Mucosa of gallbladder (tissue), 1 donor: ENCODE measurements at regions not wholly inside any gene's neighbourhood (a gene's known extent, or its start where the extent isn't known, plus 50 kb on each side); places are given as distances from the start of the nearest gene placed in this dataset.

Experiments used
- DNase-seq: peaks from one replicate; pipeline ENCODE4 v3.0.0-alpha.2; 2020; ENCODE audit warnings: low spot score
- donor health status: DM: no; HTN: no; CAD: no.

DNA sequence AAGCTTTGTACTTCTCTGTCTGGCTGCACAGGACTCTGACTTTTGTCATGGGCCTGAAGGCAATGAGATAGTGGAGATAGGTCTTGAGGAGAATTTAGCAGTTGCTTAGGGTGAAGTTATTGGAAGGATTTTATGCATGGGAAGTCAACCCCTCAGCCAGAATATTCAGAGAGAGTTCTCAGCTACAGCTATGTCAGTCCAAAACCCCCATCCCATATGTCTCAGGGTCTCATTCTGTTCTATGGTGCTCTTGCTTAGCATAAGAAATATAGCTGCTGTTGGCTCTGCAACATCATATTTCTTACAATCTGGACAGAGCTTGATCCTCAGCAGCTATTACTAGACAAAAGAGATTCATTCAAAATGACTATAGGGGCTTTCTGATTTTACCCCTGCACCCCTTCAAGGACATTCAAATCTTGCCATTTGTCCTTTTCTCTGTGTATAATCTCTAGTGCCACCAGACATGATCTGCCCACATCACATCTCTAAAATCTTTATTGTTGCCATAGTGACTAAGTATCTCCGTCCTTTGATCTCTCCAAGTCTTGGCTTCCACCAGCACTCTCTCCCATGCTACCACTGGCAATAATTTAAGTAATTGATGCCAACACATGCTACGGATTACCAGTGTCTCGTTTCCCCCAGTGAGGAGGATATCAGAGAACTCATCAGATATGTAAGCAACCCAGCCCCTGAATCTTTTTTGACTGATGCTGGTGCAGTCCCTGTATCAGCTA is 327.1 kb upstream of the ISX start:
- no peak for DNase-seq

DNA sequence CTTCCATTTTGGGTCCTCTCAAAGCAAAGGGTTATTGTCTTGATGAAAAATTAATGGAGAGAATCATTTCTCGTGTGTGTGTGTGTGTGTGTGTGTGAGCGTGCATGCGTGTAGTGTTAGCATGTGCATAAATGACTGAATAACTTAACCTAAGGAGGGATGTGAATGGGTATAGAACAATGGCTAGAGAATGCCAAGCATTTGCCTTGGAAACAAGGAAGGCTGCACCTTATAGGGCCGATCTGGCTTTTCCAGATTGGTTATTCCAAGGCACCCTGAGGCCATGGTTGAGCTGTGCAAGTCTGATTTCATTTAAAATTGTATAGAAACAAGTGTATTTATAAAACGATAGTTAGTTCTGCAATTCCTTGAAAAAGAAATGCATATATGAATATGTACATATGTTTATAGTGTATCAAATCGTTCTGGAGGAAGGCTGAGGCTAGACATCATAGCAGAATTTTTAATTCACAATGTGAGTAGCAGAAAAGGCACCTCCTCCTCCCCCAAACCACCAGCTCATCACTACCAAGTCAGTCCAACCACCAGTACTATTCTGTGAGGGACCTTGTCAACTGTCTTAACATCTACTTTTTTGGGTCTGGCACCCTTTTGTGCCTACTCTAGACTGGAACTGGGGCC is 322.7 kb upstream of the ISX start:
- DNase-seq, result no peak

DNA sequence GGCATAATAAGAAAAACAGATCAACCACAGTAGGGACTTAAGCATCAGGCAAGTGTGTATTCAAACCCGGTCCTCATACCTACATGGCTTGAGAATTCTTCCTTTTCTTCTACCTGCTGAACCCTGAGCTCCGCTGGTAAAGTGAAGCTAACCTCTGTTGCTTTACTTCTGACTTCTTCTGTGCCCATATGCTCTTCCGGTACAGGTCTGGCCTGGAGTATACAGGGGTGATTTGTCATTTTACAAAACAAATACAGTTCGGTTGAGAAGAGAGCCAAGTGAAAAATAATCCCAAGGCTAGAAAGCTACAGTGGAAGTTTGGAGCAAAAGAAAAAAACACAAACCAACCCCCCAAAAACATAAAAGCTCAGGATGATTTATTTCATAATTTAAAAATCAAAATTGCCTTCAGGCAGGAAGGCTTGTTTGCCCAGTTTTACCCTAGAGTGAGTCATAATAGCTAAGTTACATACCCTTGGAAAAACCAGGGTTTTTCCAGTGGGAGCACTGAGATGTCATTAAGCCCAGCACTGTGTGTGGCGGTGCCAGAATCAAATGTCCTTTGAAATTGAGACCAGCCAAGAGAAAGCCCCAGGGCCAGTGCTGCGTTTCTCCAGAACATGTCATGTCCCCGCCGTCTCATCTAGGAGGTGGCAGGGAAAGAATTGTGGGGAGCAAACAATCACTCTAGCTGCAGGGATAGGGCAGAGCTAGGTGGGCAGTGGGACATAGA is 305.5 kb upstream of the ISX start:
- DNase-seq, result no peak

DNA sequence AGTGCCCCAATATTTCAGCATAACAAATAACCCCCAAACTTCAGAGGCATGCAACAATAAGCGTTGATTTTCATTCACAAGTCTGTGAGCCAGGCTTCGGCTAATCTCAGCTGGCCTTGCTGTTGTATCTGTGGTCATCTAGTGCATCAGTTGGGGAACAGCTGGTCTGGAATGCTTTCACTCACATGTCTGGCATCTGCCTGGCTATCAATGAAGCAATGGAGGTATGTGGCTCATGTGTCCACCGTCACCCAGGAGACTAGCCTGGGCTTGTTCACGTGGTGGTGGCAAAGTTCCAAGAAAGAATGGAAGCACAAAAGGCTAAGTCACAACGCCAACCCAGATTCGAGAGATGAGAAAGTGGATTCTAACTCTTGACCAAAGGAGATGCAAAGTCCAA is 304.8 kb upstream of the ISX start:
- DNase-seq, result no peak

DNA sequence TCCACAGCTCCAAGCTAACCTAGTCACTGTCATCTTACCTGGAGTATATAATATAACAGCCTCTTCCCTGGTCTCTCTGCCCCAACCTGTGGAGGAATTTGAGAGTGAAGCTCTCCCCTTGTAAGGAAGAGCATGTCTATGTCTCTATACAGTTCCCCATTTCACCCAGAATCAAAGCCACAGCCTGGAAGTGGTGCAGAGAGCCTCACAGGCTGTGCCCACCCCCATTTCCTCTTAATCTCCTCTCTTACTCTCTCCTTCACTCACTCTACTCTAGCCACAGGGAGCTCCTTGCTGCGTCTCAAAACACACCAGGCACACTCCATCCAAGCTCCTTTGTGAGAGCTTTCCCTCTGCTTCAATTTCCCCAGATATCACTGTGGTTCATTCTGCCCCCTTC is 302.5 kb upstream of the ISX start:
- DNase-seq, result no peak

DNA sequence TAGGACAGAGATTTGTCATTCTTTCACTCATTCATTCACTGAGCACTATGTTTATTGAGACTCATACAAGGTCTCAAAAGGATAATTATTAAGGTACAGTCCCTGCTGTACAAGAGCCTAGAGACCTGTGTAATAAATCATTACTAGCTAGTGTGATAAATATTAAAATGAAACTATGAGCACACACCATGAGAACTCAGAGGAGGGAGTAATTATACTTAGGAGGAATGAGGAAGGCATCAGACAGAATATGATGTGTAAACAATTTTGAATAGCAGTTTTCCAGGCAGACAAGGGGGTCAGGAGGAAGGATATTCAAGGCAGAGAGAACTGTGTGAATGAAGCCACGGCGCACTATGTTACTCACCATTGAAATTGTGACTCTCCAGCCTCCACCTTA is 300.8 kb upstream of the ISX start:
- no peak for DNase-seq

DNA sequence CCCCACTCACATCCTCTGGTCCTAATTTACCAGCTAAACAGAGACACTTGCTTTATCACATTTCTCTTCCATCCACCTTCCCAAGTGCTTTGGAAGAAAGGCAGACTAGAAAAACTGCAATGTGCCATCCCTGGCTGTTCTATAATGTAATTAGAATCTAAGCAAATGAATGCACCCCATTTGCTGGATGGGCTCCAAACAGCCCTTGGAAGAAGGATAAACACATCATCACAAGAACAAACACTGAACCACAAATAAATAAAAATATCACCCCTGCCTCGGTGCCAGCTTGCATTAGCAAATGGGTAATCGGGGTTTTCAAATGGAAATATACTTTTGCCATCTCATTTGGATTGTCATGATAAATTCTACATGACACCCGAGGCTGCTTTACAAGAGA is 296.6 kb upstream of the ISX start:
- no peak for DNase-seq

DNA sequence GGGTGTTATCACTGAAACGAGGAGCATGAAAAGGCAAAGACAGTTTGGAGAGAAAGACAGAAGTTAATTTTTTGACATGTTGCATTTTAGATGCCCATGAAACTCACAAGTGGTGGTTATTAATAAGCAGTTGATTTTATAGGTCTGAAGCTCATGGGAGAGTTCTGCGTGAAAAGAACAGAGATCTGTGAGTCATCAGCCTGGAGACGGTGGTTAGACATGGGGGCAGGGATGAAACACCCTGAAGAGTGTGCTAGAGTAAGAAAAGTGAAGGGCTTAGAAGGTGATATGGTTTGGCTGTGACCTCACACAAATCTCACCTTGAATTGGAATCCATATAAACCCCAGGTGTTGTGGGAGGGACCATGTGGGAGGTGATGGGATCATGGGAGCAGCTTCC is 289.1 kb upstream of the ISX start:
- no peak for DNase-seq

DNA sequence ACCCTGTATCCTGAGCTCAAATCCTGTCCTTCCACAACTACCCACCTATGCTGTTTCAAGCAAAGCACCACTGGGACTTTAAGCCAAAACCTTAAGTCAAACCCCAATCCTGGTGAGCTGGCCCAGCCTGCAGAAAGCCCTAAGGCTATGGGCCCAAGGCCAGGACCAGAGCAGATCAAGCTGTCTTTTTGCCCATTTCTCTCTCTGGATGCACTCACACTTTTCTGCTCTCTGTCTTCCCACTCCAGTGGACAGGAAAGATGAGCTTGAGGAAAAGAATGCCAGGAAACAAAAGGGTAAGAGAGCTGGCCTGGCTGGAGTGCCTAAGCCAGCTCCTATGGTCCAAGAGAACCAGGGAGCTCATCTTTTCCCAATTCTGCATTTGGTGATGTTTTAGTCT is 284.3 kb upstream of the ISX start:
- DNase-seq, result no peak

DNA sequence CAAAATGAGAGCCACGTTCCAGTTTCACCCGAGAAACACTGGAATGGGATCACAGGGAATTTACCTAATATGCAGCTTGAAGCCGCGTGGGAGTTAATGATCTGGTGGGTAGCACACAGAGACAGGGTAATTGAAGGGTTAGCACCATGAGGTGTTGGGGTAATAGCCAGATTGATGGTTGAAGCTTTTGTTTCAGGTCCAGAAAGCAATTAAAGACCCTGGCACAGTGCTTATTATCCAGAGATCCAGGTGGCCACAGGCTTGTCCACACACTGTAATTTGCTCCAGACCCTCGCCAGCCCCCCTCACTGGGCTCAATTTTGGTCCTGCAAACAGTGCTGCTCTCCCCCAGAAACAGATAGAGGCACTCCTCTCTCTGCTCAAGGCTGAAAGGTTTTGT is 282.5 kb upstream of the ISX start:
- no peak for DNase-seq

DNA sequence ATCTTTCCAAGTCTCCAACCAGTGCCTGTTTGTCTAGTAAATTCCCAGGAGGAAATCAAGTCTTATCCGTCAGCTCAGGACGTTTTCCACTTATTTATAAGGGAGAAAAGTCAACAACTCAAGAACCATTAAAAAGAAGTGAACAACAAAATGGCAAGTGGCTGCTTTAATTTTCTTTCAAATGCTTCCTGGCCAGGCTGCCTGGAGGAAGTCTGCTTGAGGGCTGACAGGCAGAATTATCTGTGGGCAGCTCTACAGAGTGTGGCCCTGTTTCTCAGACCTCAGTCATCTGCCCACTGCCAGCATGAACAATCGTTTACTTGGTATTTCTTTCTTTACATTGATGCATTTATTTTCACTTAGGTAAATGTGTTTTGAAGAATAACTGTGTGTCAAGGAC is 281.9 kb upstream of the ISX start:
- DNase-seq, result no peak

DNA sequence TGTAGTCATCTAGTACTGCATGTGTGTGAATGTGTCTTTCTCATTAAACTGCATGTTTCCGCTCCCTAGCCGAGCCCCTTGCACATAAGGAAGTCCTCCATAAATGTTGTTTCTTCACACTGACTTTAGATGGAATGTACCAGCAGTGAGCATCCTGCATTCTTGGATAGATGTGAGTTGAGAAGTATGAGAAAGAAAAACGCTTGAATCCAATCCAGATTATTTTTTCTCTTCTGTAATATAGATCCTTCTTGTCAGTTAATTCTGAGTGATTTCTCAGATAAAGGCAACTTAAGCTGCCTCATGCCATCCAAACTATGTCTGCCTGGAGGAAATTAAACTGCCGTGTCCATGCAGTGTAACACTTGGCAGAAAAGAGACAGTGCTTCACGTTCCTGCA is 268.1 kb upstream of the ISX start:
- no peak for DNase-seq

DNA sequence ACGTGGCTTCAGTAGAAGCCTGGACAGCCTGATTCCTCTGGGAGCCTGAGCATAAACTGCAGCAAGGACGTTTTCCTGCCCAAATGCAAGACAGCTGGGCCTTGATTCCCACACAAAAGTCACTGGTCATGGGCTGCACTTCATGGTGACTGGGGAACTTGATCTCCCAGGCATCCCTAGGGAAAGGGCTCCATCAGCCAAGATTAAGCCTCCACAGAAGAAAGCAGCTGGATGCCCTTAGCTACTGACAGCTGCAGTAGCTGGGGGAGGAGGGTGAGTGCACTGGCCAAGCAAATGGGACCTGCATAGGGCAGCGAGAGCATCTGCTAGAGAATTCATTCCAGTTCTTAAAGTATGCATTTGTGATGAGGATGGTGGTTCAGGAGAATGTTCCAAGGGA is 267.4 kb upstream of the ISX start:
- no peak for DNase-seq

DNA sequence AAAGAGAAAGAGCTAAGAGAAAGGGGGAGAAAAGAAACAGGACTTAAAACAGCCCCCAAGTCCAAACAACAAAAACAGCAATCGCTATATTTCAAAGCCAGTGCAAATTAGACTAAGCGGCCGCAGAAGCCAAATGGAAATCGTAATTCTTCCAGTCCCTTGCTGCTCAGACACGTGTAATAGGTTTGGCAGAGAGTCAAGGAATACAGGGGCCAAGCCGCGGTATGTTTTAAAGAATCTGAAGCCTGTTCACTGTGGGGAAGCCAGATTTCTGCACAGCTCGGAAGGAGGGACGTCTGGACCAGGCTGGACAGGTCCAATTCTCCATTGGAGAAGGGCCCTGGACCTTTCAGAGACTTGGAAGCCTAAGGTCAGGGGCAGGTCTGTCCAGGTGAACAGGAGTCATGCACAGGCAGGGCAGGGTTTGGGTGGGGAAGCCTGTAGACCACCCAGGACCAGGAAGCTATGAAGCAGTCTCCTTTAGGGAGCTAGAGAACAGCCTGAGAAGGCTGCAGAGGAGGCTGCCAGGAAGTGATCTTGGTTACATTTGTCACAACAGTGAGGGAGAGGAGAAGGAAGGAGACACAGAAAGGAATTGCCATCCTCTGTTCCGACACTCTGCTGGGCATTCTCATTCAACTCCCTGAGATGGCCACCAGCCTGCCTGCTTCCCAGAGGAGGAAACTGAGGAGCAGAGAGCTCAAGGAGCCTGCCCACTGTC is 265.5 kb upstream of the ISX start:
- DNase-seq, result peak; percentile 41

DNA sequence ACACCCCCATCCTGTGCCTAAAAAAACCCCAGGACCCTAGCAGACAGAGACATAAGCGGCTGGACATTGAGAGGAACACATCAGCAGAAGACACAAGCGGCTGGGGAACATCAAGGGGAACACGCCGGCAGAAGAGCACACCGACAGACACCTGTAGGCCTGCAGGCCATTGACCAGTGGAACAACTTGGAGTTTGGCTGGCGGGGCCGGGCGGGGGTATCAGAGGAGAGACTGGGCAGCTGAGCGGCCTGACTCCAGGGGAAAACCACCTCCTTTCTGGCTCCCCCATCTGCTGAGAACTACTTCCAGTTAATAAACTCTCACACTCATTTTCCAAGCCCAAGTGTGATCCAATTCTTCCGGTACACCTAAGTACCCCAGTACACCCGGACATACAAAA is 264.7 kb upstream of the ISX start:
- DNase-seq, result no peak

DNA sequence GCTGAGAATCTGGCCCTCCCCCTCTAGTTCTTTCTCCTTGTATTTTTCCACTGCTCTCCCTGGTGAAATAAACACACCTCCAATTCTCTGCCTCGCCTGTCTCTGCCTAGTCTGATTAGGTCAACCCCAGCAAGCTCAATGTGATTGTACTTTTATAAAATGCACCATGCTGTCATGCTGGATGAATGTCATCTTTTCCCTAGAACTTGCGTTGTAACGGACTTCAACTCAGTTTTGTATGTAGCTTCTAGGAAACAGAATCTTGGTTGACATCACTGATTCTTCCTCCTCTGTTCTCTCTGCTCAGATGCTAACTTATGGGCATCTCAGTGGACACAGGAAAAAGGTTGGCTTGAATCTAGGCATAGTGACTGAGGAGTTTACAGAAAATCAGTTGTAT is 261.9 kb upstream of the ISX start:
- no peak for DNase-seq

DNA sequence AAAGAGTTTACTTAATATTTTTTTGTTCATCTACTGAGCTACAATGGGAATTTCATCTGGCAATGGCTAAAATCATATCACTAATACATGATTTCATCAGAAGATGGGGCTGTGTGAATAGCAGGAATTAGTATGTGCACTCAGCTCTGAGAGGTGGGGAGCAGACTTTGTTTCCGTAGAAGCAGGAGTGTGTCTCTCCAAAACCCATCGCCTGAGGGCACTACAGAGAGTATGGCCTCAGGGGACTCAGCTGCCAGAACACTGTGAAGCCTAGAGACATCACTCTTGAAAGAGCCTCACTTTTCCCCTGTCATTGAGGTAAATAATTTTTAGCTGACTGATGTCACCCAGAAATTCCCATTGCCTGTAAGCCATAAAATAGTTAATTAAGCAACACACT is 261.4 kb upstream of the ISX start:
- DNase-seq, result no peak

DNA sequence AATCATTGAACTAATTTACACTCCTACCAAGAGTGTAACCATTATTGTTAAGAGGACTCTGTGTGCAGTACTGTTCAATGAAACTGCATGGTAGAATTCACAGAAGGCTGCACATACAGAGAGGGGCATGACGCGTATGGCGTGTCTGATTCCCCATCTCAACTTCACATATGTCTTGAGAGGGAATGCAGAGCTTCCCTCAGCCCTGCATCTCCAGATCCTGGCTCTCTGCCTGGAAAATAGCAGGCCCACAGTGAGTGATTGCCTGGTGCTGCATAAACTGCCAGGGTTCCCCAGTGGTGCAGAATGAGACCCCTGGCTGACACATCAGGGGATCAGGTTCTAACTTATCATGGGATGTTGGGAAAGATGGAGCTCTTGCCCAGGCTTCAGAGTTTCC is 260.2 kb upstream of the ISX start:
- DNase-seq, result no peak

DNA sequence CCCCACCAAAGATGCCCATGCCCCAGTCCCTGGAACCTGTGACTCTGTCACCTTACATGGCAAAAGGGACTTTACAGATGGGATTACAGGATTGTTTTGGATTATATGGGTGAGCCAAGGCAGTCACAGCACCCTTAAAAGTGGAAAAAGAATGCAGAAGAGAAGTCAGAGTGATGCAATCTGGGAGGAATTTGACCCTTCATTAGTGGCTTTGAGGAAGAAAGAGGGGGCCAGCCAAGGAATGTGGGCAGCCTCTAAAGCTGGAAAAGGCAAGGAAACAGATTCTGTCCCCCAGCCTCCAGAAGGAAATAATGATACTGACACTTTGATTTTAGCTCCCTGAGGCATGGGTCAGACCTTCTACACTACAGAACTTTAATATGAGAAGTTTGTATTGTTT is 257.3 kb upstream of the ISX start:
- no peak for DNase-seq

DNA sequence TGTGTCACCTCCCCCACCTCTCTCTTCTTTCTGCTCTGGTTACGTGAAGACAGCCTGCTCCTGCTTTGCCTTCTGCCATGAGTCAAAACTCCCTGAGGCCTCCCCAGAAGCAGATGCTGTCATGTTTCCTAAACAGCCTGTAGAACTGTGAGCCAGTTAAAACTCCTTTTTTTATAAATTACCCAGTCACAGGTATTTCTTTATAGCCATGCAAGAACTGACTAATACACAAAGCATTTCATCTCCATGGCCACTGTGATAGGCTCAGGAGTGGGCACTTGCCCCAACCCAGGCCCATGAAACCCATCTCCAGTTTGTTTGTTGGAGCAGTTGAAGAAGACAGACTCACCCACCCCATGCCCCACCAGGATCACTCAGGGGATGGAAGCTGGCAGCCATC is 253.3 kb upstream of the ISX start:
- no peak for DNase-seq

DNA sequence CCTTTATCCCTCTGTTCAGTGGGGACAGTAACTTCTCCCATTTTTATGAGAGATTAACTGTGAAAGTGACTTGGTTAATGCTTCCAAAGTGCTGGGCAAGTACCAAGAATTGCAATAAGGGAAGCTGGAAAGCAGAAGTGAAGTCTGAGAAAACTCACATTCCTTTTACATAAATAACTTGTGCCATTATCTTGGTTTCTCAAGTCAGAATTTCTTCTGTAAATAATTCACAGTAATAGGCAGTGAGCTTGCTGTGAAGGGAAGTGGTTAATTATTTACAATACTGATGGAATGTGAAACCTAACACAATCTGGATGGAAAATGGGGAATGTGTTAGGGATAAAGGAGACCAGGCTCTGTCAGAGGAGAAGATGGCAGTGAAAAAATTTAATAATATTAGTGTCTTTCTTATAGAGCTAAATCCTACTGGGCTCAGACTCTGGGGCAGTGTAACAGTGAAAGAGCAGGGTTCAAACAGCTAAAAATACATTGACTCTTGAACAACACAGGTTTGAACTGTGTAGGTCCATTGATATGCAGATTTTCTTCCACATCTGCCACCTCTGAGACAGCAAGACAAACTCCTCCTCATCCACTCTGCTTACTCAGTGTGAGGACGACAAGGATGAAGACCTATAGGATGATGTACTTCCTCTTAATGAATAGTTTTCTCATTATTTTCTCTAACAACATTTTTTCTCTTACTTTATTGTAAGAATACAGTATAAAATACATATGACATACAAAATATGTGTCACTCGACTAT is 251.5 kb upstream of the ISX start:
- no peak for DNase-seq

DNA sequence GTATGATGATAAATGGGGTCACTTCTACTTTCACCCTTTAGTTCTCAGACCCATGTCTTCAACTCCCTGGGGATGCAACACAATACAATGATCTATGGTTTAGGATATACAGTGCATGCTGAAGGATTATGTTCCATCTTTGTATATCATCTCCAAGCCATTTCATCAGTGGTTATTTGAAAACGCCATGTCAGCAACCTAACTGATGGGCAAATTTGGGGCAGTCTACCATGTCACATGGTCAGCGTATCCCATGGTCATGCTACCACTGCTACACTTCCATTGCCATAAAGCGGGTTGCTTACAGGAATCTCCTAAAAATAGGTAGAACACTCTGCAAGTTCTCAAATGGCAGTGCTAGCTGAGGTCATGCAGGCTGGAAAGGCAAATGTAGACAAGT is 236.5 kb upstream of the ISX start:
- no peak for DNase-seq
